ENCODE measurements at regions not wholly inside any gene's neighbourhood (a gene's known extent, or its start where the extent isn't known, plus 50 kb on each side); places are given as distances from the start of the nearest gene placed in this dataset.

DNA sequence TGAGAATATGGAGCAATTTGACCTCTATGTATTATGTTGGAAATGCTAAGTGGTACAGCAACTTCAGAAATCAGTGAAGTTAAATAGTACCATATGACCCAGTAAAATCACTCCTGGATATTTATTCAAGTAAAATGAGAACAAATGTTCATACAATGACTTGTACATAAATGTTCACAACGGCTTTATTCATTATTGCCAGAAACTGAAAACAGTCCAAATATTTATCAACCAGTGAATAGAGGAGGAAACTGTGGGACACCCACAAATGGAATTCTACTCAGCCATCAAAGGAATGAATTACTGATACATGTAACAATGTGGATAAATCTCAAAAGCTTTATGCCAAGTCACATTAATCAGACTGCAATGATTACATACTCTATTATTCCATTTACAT is 416.3 kb downstream of the AASDHPPT start:
- DNase-seq (ENCODE audit: low read depth): peak; percentile 59
- H3K4me3 ChIP-seq (ENCODE audit: low read length): no peak overlapping the region
- TF ChIP-seq, protein P1, sequence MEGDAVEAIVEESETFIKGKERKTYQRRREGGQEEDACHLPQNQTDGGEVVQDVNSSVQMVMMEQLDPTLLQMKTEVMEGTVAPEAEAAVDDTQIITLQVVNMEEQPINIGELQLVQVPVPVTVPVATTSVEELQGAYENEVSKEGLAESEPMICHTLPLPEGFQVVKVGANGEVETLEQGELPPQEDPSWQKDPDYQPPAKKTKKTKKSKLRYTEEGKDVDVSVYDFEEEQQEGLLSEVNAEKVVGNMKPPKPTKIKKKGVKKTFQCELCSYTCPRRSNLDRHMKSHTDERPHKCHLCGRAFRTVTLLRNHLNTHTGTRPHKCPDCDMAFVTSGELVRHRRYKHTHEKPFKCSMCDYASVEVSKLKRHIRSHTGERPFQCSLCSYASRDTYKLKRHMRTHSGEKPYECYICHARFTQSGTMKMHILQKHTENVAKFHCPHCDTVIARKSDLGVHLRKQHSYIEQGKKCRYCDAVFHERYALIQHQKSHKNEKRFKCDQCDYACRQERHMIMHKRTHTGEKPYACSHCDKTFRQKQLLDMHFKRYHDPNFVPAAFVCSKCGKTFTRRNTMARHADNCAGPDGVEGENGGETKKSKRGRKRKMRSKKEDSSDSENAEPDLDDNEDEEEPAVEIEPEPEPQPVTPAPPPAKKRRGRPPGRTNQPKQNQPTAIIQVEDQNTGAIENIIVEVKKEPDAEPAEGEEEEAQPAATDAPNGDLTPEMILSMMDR (conservative IDR thresholded peaks at IDR 0.05; ENCODE audit: low read length): no peak

DNA sequence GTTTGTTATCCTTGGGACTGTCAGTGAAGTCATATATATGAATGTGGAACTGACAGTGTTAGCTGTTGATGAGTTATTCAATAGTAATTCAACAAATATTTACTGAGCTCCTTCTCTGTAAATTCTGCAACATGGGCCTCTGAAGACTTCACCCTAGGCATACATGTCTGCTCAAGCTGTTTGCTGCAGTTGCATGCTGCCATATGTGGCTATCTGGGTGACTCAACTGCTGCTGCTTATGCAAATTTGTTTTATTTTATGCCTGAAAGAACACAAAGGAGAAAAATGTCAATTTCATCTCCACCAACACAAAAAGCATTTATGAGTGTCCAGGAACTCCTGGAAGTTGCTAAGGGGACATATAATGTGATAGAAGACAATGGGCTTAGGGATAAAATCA is 417.6 kb downstream of the AASDHPPT start:
- TF ChIP-seq, protein P1 (conservative IDR thresholded peaks at IDR 0.05; ENCODE audit: low read length): no peak
- no peak overlapping the region for H3K4me3 ChIP-seq (ENCODE audit: low read length)
- peak; percentile 51 for DNase-seq (ENCODE audit: low read depth)

- no peak overlapping the region for H3K4me3 ChIP-seq (ENCODE audit: low read length)
- no peak for DNase-seq (ENCODE audit: low read depth)
- TF ChIP-seq, protein P1 (conservative IDR thresholded peaks at IDR 0.05; ENCODE audit: low read length): no peak
Measured at GRCh38 chr11:106496677-106497076, 419.2 kb downstream of the AASDHPPT start.

DNA sequence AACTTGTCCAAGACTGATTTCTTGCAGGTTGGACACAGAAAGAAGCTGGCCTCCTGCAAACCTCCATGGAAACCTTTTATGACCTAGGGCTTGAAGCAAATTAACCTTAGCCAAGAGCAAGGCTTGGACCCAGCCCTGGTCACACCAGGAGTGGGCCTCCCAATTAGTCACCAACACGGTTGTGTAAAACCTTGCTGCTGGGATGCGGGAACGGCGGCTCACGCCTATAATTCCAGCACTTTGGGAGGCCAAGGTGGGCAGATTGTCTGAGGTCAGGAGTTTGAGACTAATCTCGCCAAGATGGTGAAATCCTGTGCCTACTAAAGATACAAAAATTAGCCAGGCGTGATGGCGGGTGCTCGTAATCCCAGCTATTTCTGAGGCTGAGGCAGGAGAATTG is 419.9 kb downstream of the AASDHPPT start:
- TF ChIP-seq, protein P1 (conservative IDR thresholded peaks at IDR 0.05; ENCODE audit: low read length): no peak
- no peak overlapping the region for H3K4me3 ChIP-seq (ENCODE audit: low read length)
- no peak for DNase-seq (ENCODE audit: low read depth)

- TF ChIP-seq, protein P1 (conservative IDR thresholded peaks at IDR 0.05; ENCODE audit: low read length): no peak
- no peak for DNase-seq (ENCODE audit: low read depth)
- H3K4me3 ChIP-seq (ENCODE audit: low read length): no peak overlapping the region
Measured at GRCh38 chr11:106497822-106498221, 420.4 kb downstream of the AASDHPPT start.

DNA sequence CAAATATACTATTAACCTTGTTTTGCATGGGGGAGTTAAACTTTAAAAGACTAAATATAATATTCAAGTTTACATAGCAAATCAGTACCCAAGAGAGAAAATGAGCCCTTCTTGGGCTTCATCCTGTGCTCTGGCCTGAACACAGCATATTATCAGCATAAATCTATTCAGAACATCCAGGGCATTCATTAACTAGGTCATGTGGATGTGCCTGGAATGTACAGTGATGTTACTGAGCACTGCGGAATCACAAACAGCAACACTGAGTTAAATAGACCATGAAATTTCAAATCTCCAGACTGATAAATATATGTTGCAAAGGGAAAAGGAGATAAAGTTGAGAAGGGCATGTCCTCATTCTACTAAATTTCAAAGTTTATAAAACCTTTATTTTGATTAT is 426.4 kb downstream of the AASDHPPT start:
- DNase-seq (ENCODE audit: low read depth): peak; percentile 13
- H3K4me3 ChIP-seq (ENCODE audit: low read length): no peak overlapping the region
- TF ChIP-seq, protein P1 (conservative IDR thresholded peaks at IDR 0.05; ENCODE audit: low read length): no peak

- no peak for DNase-seq (ENCODE audit: low read depth)
- TF ChIP-seq, protein P1 (conservative IDR thresholded peaks at IDR 0.05; ENCODE audit: low read length): no peak
- no peak overlapping the region for H3K4me3 ChIP-seq (ENCODE audit: low read length)
Measured at GRCh38 chr11:106507645-106508306, 430.3 kb downstream of the AASDHPPT start.

Measured in AG10803 (cell line).